HG03066 (cell line): ENCODE measurements at regions not wholly inside any gene's neighbourhood (a gene's known extent, or its start where the extent isn't known, plus 50 kb on each side); places are given as distances from the start of the nearest gene placed in this dataset.
"Not testable (repeated sequence)": the region's sequence is repeated elsewhere in the genome, so short reads cannot be mapped to it uniquely, and the experiment has no call there.

Source experiments
- ATAC-seq: cut with Tn5 transposase; IDR thresholded peaks from one replicate; pipeline ENCODE4 v1.9.1; 2021; ENCODE audit warnings: low read depth; ENCODE audit not compliant: unreplicated experiment

DNA sequence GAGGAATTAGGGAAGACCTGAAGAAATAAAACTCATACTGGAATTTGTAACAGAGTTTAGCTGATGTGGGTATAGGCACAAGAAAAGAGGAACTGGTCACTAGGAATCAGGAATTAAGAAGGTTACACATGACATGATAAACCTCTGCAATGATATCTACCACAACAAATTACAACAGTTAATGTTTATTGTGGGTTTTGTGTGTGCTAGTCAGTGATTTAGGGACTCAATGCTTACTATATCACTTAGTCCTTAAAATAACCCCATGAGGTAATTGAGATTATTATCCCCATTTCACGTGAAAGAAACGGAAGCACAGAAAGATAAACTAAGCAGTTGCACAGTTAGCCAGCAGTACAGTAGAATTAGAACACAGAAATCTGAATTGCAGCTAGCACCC, 415.8 kb upstream of the ZEB2 start:
- ATAC-seq, result no peak

DNA sequence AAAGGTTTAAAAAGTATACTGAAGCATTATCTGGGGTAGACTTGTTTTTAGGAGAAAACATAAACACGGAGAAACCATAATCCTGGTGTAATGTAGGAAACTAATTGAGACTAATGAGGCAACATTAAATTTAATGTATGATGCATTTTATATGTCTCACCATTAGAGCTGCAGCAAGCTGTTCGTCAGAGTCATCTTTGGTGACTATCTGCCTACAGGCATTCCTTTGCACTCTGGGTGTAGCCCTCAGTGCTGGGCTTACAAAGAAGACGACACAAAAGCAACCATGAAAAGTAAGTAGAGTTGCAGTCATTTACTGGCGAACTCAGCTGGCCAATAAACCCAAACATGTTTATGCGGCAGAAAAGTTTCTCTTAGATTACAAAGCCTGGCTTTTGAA, 415.3 kb upstream of the ZEB2 start:
- no peak for ATAC-seq

DNA sequence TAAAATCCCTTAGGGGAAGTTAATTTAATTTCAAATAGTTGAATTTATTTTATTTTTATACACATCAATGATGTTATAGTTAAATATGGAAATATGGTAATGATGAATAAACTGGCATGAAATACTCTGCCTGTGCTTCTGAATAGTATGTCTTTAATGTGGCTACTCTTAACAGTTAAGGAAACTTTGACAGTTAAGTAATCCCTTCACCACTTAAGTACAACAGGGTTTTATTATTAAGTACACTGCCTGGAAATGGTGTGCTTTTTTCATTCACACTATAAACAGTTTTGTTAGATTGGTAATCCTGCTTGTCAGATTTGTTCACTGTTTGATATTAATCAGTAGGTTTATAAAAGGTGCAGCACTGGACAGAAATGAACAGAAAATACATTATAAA, 412.0 kb upstream of the ZEB2 start:
- ATAC-seq, result no peak

DNA sequence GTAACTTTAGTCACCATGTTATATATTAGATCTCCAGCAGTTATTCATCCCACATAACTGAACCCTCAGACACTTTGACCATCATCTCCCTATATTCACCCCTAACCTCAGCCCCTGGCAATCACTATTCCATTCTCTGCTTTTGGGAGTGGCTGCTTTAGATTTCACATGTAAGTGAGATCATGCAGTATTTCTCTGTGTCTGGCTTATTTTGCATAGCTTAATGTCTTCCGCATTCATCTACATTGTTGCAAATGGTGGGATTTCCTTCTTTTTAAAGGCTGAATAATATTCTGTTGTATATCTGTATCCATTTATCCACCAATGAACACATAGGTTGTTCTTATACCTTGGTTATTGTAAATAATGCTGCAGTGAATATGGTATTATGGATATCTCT, 411.6 kb upstream of the ZEB2 start:
- ATAC-seq, result no peak

DNA sequence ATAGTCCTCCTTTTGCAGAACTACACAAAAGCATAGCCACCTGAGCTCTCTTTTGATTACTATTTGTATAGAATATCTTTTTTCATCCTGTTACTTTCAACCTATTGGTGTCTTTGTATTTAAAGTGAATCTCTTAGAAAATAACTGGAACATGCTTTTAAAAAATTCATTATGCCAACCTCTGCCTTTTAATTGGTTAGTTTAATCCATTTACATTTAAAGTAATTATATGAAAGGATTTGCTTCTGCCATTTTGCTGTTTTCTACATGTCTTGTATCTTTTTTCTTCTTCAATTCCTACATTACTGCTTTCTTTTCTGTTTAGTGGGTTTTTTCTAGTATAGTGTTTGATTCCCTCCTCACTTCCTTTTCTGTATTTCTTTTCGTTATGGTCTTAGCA, 407.5 kb upstream of the ZEB2 start:
- no peak for ATAC-seq

DNA sequence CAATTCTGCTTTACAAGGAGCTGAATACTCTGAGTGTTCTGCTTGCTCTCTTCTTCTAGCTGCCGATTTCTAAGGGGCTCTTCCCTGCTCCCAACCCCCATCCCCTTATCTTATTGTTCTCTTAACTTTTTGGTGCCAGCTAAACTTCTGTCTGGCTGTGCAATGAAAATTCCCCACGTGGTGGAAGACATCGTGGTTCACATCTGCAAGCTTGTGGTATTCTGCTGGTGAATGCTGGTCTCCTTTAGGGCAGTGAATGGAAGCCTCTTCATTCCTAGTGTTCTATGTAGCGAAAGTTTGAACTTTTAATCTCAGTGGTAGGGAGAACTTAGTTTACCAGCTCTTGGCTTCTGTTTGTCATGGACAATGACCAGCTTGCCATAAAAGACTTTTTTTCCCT, 406.0 kb upstream of the ZEB2 start:
- ATAC-seq, result no peak

DNA sequence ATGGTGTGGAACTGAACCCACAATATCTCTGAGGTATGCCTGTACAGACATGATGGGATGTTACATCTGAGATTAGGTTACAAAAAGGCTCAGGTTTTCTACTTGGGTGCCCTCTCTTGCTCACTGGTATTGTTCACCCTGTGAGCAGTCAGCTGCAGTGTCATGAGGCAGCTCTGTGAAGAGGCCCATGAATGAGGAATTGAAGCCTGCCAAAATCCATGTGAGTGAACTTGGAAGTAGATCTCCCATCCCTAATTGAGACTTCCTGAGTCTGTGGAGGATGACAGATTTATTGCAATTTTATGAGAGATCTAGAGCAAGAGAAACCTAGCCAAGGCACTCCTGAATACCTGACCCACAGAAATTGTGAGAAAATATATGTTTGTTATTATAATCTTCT, 404.9 kb upstream of the ZEB2 start:
- ATAC-seq, result no peak

DNA sequence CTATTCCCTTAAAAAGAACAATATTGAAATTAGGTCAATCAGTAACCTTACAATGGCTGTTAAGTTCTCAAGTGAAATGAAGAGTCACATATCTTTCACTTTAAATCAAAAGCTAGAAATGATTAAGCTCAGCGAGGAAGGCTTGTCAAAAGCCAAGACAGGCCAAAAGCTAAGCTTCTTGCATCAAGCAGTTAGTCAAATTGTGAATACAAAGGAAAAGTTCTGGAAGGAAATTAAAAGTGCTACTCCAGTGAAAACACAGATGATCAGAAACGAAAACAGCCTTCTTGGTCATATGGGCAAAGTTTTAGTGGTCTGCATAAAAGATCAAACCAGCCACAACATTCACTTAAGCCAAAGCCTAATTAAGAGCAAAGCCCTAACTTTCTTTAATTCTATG, 402.6 kb upstream of the ZEB2 start:
- ATAC-seq, result no peak

DNA sequence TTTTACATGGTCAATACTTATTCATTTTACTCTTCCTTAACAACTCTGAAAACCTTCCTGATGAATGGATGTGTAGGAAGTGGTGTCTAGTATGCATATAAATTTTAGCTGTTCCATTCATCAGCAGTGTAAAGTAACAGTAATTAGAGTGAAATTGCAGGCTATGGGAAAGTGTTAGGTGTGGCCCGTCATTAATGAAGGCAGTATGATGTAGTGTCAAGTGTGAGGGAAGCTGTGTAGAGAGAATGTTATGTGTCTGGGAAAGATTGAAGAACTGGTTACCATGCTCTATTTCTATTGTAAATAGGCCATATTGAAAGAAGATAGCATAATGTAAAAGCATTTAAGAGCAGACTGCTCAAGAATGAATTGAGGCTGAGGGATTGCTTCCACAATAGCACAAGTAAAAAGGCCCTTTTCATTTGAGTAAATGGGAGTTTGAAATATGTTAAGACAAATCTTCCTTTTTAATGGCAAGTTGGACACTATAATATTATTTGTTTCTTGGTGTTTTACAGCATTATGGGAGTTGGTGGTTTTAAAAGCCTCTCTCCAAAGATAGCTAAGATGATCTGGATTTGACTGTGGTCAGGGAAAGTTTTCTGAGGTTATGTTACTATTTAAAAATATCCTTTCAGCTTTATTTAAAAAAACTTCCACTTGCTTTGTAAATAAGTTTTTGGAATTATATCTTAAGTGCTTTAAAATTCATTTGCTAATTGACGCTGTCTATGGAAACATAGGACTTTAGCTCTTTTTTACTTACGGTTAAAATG, 401.0 kb upstream of the ZEB2 start:
- no peak for ATAC-seq

DNA sequence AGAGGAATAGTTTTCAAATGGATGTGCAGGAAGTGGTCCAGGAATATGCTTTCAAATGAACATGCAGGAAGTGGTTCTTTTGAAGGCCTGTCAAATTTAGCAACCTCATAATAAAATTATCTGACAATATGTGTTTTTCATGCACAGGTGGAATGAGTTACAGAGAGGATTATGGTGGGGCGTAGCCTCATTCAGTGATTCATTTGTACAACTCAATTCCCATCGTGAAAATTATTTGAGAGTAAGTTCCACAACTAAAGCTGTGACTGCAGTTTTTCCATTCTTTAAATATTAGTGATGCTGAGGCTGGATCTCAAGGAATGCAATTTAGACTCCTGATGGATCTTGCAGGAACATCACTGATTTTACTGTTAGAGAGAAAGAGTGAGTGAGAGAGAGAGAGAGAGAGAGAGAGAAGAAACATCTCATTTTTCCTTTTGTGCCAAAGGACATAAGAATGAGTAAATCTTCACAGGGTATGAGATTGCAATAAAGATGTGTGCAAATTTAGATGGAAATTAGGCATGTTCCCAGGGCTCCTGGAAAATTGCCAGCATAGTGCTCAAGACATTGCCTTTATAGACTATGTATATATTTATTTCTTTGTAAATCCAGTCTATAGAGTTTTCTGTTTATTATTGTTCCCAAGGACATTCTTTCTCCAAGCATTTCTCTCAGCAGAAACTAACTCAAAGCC, 394.9 kb upstream of the ZEB2 start:
- no peak for ATAC-seq

DNA sequence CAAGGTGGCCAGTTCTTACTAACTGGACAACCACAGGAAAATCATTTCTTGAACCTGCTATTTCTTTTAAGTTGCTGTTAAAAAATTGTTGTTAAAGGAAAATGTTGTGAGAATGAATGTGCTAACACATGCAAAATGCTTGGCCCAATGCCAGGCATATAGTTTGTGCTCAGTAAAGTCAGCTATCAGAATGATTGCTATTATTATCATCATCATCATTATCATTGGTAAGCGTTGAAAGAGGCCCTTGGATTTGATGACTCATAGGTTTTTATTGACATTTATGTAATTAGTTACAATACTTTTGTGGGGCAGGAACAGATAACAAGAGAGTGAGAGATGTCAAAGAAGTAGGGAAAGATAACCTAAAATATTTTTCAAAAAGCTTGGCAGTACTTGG, 394.2 kb upstream of the ZEB2 start:
- ATAC-seq, result no peak

DNA sequence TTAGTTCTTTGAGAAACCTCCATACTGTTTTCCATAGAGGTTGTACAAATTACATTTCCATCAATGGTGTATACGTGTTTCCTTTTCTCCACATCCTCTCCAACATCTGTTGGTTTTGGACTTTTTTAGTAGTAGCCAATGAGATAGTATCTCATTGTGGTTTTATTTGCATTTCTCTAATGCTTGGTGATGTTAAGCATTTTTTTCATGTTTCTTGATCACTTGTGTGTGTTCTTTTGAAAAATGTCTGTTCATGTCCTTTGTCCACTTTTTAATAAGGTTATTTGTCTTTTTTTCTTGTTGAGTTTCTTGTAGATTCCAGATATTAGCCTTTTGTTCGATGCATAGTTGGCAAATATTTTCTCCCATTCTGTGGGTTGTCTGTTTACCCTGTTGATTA, 392.3 kb upstream of the ZEB2 start:
- ATAC-seq, result no peak

DNA sequence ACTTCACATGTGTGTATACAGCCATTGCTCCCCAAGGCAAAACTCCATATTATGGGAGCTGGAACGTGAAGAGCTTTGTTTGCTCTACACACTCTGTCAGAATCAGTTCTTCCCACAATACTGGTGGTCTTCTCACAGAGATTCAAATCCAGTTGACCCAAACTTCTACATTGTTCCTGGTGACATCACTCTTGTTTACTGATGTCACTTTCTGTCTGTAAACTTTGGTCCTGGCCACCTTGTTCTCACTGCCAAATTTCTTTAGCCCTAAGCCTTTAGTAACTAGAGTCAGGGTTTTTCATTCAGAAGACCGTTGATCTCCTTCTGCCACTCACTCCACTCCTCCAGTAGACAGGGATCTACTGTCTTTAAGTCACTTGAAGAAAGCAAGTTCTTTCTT, 386.0 kb upstream of the ZEB2 start:
- no peak for ATAC-seq

DNA sequence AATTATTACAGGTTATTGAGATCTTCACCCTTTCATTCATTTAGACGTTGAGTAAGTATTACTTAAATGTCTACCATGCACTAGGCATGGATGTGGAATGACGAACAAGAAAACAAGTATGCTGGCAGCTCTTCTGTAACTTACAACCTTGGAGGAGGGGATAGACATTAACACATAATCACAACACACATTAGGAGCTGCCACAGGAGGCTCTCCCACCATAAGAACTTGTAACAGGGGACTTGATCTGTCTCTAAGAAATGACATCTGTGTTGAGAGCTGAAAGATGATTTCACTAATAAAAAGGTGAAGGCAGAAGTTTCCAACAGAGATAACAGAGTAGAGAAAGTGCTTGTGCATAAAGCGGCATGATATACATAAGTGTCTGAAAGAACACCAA, 384.7 kb upstream of the ZEB2 start:
- ATAC-seq, result no peak

DNA sequence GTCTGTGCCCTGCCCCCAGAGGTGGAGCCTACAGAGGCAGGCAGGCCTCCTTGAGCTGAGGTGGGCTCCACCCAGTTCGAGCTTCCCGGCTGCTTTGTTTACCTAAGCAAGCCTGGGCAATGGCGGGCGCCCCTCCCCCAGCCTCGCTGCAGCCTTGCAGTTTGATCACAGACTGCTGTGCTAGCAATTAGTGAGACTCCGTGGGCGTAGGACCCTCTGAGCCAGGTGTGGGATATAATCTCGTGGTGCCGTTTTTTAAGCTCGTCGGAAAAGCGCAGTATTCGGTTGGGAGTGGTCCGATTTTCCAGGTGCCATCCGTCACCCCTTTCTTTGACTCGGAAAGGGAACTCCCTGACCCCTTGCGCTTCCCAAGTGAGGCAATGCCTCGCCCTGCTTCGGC, 383.1 kb upstream of the ZEB2 start:
- ATAC-seq, result not testable (repeated sequence)

DNA sequence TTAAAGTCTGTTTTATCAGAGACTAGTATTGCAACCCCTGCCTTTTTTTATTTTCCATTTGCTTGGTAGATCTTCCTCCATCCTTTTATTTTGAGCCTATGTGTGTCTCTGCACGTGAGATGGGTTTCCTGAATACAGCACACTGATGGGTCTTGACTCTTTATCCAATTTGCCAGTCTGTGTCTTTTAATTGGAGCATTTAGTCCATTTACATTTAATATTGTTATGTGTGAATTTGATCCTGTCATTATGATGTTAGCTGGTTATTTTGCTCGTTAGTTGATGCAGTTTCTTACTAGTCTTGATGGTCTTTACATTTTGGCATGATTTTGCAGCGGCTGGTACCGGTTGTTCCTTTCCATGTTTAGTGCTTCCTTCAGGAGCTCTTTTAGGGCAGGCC, 381.5 kb upstream of the ZEB2 start:
- not testable (repeated sequence) for ATAC-seq

DNA sequence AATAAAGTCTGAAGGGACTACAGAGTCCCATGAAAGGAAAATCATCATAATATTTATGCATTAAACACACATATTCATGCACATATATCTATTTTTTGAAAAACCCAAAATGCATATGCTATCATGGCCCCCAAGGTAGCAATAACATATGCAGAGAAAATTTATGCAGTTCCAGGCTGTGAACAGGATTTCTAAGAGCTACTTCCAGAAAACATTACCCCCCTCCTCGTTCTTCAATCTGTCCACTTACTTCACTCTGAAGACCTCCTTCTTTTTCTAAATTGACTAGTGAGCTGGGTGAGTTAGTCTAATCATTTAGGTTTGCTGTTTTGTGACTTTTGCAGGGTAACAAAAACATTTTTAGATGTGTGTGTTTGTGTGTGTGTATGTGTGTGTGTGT, 376.4 kb upstream of the ZEB2 start:
- ATAC-seq, result no peak

DNA sequence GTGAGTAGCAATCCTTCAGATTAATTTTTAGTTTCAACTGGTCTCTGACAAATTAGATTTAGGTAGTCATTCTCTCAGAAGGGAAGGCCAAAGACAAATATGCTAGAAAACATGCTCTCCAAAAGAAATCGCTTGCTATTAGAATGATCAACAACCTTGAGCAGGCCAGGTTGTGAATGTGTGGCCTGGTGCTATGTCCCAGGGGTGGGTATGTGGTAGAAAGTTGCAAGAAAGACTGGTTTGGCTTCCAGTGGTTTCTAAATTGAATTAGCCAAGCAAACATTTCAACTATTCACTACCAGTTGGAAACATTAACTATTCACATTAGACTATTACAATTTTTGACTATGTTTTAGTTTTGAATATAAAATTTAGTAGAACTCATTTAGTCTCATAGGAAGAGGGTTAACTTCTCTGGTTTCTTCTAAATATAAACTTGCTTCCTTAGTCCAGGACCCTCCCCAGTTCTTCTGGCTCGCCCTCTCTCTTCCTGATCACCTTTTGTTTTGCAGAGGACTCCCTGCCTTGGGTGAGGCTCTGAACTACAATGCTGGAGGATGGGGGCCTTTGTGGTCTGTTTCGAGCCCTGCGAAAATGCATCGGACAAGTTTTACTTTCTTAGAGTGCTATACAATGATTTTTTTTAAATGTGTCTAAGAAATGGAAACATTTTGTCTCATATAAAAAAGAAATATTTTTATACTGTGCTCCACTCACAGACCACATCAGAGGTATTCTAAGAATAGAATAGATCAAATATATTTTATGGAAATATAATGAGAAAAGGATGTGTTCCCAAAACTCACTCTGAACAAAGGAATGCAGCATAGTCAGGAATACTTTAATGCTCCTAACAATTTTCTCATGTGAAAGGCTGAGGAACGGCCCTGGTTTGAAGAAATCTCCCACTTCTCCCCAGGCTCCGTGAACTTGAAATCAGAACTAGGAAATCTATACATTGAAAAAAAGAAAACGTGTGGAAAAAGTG, 375.0 kb upstream of the ZEB2 start:
- ATAC-seq, result no peak

DNA sequence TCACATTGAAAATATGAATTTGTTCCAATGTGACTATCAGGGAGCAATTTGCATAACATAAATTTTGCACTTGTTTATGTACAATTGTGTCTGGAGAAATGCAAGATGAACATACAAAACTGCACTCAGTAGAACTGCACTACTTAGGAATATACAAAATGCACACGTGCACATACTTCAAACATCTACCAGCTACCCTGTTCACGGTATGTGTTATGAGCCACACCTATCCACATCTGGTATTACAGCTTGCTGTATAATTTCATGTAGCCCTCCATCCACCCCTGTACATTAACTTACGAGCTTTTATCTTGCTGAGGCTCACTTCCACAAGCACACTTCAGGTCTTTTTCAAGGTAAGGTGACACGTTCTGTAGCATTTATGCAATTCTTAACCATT, 373.5 kb upstream of the ZEB2 start:
- ATAC-seq, result no peak

DNA sequence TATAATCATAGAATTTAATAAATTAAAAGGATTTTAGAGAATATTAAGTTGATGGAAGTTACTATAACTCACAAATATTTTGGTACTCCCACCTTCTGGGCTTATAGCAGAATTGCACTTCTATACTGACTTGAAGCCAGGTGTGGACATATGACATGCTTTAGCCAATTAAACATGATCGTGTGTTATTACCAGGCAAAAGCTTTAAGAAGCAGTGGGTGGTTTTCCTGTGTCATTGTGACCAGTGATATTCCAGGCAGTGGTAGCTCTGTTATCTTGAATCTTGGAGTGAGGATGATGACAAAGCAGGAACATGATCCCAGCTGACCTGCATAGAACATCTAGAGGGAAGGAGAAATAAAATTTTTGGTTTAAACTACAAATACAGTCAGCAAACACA, 370.9 kb upstream of the ZEB2 start:
- no peak for ATAC-seq

DNA sequence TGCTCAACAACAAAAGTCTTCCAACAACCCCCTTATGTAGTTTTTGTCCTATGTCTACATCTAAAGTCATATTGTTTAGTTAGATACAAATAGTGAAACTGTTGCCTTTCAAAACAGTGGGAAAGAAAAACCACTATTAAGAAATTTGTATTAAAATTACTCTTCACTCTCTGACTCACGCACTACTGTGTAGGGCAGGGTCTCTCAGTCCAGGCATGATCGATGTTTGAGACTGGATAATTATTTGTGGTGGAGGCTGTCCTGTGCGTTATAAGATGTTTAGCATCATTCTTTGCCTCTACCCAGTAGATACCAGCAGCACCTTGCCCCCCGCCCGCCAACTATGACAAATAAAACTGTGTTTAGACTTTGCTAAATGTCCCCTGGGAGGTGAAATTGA, 369.4 kb upstream of the ZEB2 start:
- no peak for ATAC-seq
